NCI-H146 treated with DMSO at 0.1 percent for 48 hours (cell line): ENCODE measurements at regions not wholly inside any gene's neighbourhood (a gene's known extent, or its start where the extent isn't known, plus 50 kb on each side); places are given as distances from the start of the nearest gene placed in this dataset.

Experiments used
- DNase-seq: peaks from one replicate; lab custom pipeline; 2025; ENCODE audit not compliant: unreplicated experiment; lab: John Stamatoyannopoulos, UW

GRCh38 chr5:86768699-86769202 lies 151.0 kb downstream of the COX7C start:
- DNase-seq = no peak

GRCh38 chr5:86780018-86780417 lies 162.3 kb downstream of the COX7C start:
- DNase-seq = no peak

- no peak for DNase-seq
Observed at GRCh38 chr5:86786955-86787354, 169.2 kb downstream of the COX7C start.

GRCh38 chr5:86795659-86796058 lies 177.9 kb downstream of the COX7C start:
- no peak for DNase-seq

GRCh38 chr5:86797677-86798076 lies 179.9 kb downstream of the COX7C start:
- no peak for DNase-seq

- DNase-seq = no peak
Observed at GRCh38 chr5:86806206-86806605, 188.5 kb downstream of the COX7C start.

- no peak for DNase-seq
Observed at GRCh38 chr5:86807046-86808031, 189.6 kb downstream of the COX7C start.

- DNase-seq = no peak
Observed at GRCh38 chr5:86814315-86814714, 196.6 kb downstream of the COX7C start.

GRCh38 chr5:86814907-86815306 lies 197.2 kb downstream of the COX7C start:
- no peak for DNase-seq

GRCh38 chr5:86824637-86825036 lies 206.9 kb downstream of the COX7C start:
- DNase-seq = no peak

GRCh38 chr5:86831128-86831527 lies 213.4 kb downstream of the COX7C start:
- DNase-seq = no peak

- DNase-seq = no peak
Observed at GRCh38 chr5:86833868-86834267, 216.1 kb downstream of the COX7C start.

GRCh38 chr5:86837610-86838009 lies 219.9 kb downstream of the COX7C start:
- no peak for DNase-seq

GRCh38 chr5:86838083-86838482 lies 220.3 kb downstream of the COX7C start:
- DNase-seq = no peak

- DNase-seq = no peak
Observed at GRCh38 chr5:86841000-86841644, 223.4 kb downstream of the COX7C start.

- no peak for DNase-seq
Observed at GRCh38 chr5:86858442-86858841, 240.7 kb downstream of the COX7C start.

- no peak for DNase-seq
Observed at GRCh38 chr5:86861512-86861911, 243.8 kb downstream of the COX7C start.

- DNase-seq = no peak
Observed at GRCh38 chr5:86862093-86862492, 244.4 kb downstream of the COX7C start.

GRCh38 chr5:86864051-86864450 lies 246.3 kb downstream of the COX7C start:
- no peak for DNase-seq

- DNase-seq = no peak
Observed at GRCh38 chr5:86865256-86865785, 247.6 kb downstream of the COX7C start.

- no peak for DNase-seq
Observed at GRCh38 chr5:86866036-86866435, 248.3 kb downstream of the COX7C start.

GRCh38 chr5:86869268-86869667 lies 251.5 kb downstream of the COX7C start:
- no peak for DNase-seq
